Endodermal cell (in vitro differentiated cells): ENCODE measurements at regions not wholly inside any gene's neighbourhood (a gene's known extent, or its start where the extent isn't known, plus 50 kb on each side); places are given as distances from the start of the nearest gene placed in this dataset.

Experiments used
- DNase-seq: peaks from one replicate; pipeline ENCODE4 v3.0.0-alpha.2; 2017
- H3K27ac ChIP-seq: 2 replicates; pipeline ENCODE4 v1.5.1; 2013; ENCODE audit warnings: mild to moderate bottlenecking, low read depth, low read length, moderate library complexity
- H3K27me3 ChIP-seq: 2 replicates; pipeline ENCODE4 v1.6.1; 2013; ENCODE audit warnings: mild to moderate bottlenecking, low read length, moderate library complexity; ENCODE audit not compliant: insufficient read depth, control insufficient read depth, poor library complexity, severe bottlenecking
- H3K36me3 ChIP-seq: 2 replicates; pipeline ENCODE4 v1.7.0; 2013; ENCODE audit warnings: mild to moderate bottlenecking, low read length, moderate library complexity; ENCODE audit not compliant: control insufficient read depth, insufficient read depth
- H3K4me1 ChIP-seq: one replicate; pipeline ENCODE4 v1.7.0; 2013; ENCODE audit warnings: low read length; ENCODE audit not compliant: control insufficient read depth, insufficient read depth
- H3K4me3 ChIP-seq: 2 replicates; pipeline ENCODE4 v1.5.1; 2013; ENCODE audit warnings: mild to moderate bottlenecking, low read length, moderate library complexity
- H3K9ac ChIP-seq: 2 replicates; pipeline ENCODE4 v1.6.1; 2013; ENCODE audit warnings: mild to moderate bottlenecking, low read length, moderate library complexity; ENCODE audit not compliant: poor library complexity, severe bottlenecking; ENCODE audit errors: extremely low read depth
- H3K9me3 ChIP-seq: 2 replicates; pipeline ENCODE4 v1.6.1; 2013; ENCODE audit warnings: mild to moderate bottlenecking, low read length, moderate library complexity; ENCODE audit not compliant: control insufficient read depth
- H3K27ac Mint-ChIP-seq: 2 replicates; pipeline ENCODE4 v1.8.0; 2020; ENCODE audit warnings: mixed read lengths
- H3K27me3 Mint-ChIP-seq: 2 replicates; pipeline ENCODE4 v1.8.0; 2021; ENCODE audit warnings: mild to moderate bottlenecking, mixed read lengths; ENCODE audit not compliant: insufficient read depth
- H3K36me3 Mint-ChIP-seq: 2 replicates; pipeline ENCODE4 v1.8.0; 2020; ENCODE audit warnings: low read depth, mixed read lengths
- H3K4me1 Mint-ChIP-seq: 2 replicates; pipeline ENCODE4 v1.8.0; 2020; ENCODE audit warnings: mixed read lengths
- H3K4me3 Mint-ChIP-seq: 2 replicates; pipeline ENCODE4 v1.8.0; 2020; ENCODE audit warnings: mild to moderate bottlenecking, moderate library complexity, mixed read lengths
- H3K9me3 Mint-ChIP-seq: 2 replicates; pipeline ENCODE4 v1.8.0; 2020; ENCODE audit warnings: mild to moderate bottlenecking, mixed read lengths
- WGBS, 2 experiments: methylation state at CpG; one replicate each; pipeline versions ENCODE4 v1.1.5 to v1.1.7; 2013; ENCODE audit warnings: missing lambda C conversion rate in 2 of 2, mixed read lengths in 1 of 2; ENCODE audit not compliant: insufficient coverage in 1 of 2, insufficient read length in 1 of 2; 5-methylcytosine and 5-hydroxymethylcytosine counted together
- TF ChIP-seq, protein P1 (sequence below): fragments of 200-600 bp; sonication (generic); conservative IDR thresholded peaks from 2 replicates; pipeline ENCODE4 v1.5.0; 2021; ENCODE audit warnings: antibody characterized with exemption, mild to moderate bottlenecking

DNA sequence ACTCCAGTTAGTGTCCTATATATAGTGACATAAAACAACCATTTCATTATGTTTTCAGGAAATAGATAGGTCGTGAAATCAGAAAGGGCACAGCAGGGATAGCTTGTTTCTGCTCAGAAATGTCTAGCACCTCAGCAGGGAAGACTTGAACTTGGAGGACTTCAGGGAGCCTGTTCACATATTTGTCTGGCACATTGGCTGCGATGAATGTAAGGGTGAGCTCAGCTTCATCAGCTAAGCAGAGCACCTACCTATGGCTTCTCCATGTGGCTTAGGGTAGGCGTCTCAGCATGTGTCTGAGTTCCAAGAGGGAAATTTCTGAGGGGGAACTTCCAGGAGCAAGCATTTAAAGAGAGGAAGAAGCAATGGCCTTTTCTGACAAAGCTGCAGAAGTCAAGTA, 126.2 kb downstream of the PCDH10 start:
- Mint-ChIP-seq H3K9me3 (peaks cover 30% of the 10 kb centered on the region), H3K4me3 (peak overlapping the region; percentile 39), H3K27me3 (no peaks in the 10 kb centered on the region), H3K4me1 (peaks cover 33% of the 10 kb centered on the region), H3K27ac (peak overlapping the region; percentile 94), H3K36me3 (peaks cover 61% of the 10 kb centered on the region)
- Histone ChIP-seq H3K27me3 (no peaks in the 10 kb centered on the region), H3K4me1 (peaks cover 6% of the 10 kb centered on the region), H3K9me3 (peaks cover 20% of the 10 kb centered on the region), H3K4me3 (peak overlapping the region; percentile 74), H3K9ac (peak overlapping the region; percentile 27), H3K27ac (peak overlapping the region; percentile 36), H3K36me3 (peaks cover 49% of the 10 kb centered on the region)
- 25 to 80% methylated on average over 2 to 3 of the region's 3 CpGs for WGBS, 2 experiments
- peak; percentile 89 for DNase-seq
- TF ChIP-seq, protein P1, sequence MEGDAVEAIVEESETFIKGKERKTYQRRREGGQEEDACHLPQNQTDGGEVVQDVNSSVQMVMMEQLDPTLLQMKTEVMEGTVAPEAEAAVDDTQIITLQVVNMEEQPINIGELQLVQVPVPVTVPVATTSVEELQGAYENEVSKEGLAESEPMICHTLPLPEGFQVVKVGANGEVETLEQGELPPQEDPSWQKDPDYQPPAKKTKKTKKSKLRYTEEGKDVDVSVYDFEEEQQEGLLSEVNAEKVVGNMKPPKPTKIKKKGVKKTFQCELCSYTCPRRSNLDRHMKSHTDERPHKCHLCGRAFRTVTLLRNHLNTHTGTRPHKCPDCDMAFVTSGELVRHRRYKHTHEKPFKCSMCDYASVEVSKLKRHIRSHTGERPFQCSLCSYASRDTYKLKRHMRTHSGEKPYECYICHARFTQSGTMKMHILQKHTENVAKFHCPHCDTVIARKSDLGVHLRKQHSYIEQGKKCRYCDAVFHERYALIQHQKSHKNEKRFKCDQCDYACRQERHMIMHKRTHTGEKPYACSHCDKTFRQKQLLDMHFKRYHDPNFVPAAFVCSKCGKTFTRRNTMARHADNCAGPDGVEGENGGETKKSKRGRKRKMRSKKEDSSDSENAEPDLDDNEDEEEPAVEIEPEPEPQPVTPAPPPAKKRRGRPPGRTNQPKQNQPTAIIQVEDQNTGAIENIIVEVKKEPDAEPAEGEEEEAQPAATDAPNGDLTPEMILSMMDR: no peak

DNA sequence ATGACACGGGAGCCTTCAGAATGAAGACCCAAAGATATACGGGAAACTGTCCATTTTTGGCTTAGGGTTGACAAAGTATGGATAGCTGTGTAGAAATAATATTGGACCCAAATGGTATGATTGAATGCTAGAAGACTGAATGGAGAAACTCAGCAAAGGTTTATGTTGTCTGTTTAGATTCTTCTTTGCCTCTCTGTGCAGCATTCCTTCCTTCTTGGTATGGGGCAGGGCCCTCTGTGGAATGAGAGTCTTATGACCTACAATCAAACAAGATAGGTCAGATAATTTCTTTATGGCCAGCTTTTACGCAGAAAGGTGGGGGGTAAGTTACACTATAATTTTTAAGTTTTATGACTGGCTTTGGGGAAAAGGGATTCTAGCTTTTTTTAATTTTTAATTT, 124.3 kb downstream of the PCDH10 start:
- H3K36me3 ChIP-seq: peaks cover 34% of the 10 kb centered on the region

DNA sequence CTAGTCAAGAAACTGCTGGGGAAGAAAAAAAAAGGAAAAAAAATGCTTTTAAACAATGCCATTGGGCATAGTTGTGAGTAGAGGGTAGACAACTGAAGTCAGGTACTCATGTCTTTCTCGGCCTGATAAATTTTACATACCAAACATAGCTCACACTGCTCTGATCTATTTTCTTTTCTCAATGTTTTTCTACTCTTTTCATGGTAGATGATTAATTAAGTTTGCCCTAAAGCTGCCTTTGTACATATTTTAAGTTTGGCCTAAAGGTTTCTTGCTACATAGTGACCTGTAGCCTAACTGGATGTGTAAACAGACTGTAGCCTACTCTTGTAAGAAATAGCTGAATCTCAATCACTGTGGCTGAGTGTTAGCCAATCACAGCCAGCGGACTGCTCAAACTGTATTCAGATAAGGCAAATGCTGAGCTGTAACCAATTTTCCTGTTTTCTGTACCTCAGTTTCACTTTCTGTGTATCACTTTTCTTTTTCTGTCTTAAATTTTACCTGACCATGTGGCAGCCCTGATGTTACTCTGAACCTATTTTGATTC, 121.0 kb downstream of the PCDH10 start:
- peaks cover 16% of the 10 kb centered on the region for H3K4me1 ChIP-seq
- TF ChIP-seq, protein P1: no peak
- H3K27me3 ChIP-seq: no peaks in the 10 kb centered on the region
- Mint-ChIP-seq H3K4me3 (no peak overlapping the region), H3K27ac (no peak overlapping the region), H3K4me1 (peaks cover 31% of the 10 kb centered on the region), H3K27me3 (no peaks in the 10 kb centered on the region), H3K36me3 (peaks cover 22% of the 10 kb centered on the region), H3K9me3 (no peaks in the 10 kb centered on the region)
- WGBS, 2 experiments: 67 to 72% methylated on average over 1 to 2 of the region's 2 CpGs
- H3K4me3 ChIP-seq: peak overlapping the region; percentile 88
- peaks cover 16% of the 10 kb centered on the region for H3K36me3 ChIP-seq
- H3K27ac ChIP-seq: no peak overlapping the region
- H3K9ac ChIP-seq: peak overlapping the region; percentile 63
- DNase-seq: peak; percentile 59
- H3K9me3 ChIP-seq: no peaks in the 10 kb centered on the region

More for the DNA sequence above, 124.3 kb downstream of the PCDH10 start:
- peaks cover 14% of the 10 kb centered on the region for H3K9me3 ChIP-seq
- H3K4me1 Mint-ChIP-seq: peaks cover 45% of the 10 kb centered on the region
- H3K9me3 Mint-ChIP-seq: peaks cover 20% of the 10 kb centered on the region
- H3K27me3 Mint-ChIP-seq: no peaks in the 10 kb centered on the region
- peaks cover 49% of the 10 kb centered on the region for H3K36me3 Mint-ChIP-seq
- H3K27ac Mint-ChIP-seq: peak overlapping the region; percentile 78
- 87 to 92% methylated on average over 2 to 3 of the region's 3 CpGs for WGBS, 2 experiments
- no peak for DNase-seq
- H3K4me3 ChIP-seq: peak overlapping the region; percentile 43
- no peak overlapping the region for H3K27ac ChIP-seq
- no peak overlapping the region for H3K9ac ChIP-seq
- H3K4me3 Mint-ChIP-seq: no peak overlapping the region
- peaks cover 16% of the 10 kb centered on the region for H3K4me1 ChIP-seq
- TF ChIP-seq, protein P1: no peak
- no peaks in the 10 kb centered on the region for H3K27me3 ChIP-seq
